HEK293 (cell line): ENCODE measurements at regions not wholly inside any gene's neighbourhood (a gene's known extent, or its start where the extent isn't known, plus 50 kb on each side); places are given as distances from the start of the nearest gene placed in this dataset.
"Not testable (repeated sequence)": the region's sequence is repeated elsewhere in the genome, so short reads cannot be mapped to it uniquely, and the experiment has no call there.

ENCODE experiments used
- CTCF ChIA-PET: fragments of 350-600 bp; formaldehyde crosslinking; extraction: SDS; loops from one replicate; lab custom pipeline; 2021; ENCODE audit warnings: antibody characterized with exemption; lab: Yijun Ruan, JAX
- POLR2A ChIA-PET: fragments of 300-600 bp; formaldehyde crosslinking; extraction: SDS; loops from one replicate; lab custom pipeline; 2020; ENCODE audit warnings: antibody characterized with exemption, inconsistent platforms; lab: Yijun Ruan, JAX
- H3K27ac ChIP-seq: fragments of 200-500 bp; sonication (Bioruptor generic); 2 replicates; pipeline ENCODE4 v1.5.1; 2014; ENCODE audit warnings: low read depth, low read length, control low read depth, inconsistent platforms; ENCODE audit errors: extremely low read depth
- H3K36me3 ChIP-seq, 2 experiments: fragments of 200-500 bp in 1 of 2; sonication (Bioruptor generic) in 1 of 2; 1 replicate in 1 of 2; 2 replicates in 1 of 2; pipeline ENCODE4 v1.5.1; 2014 to 2017; ENCODE audit warnings: inconsistent platforms in 2 of 2, low read length in 2 of 2; ENCODE audit not compliant: control insufficient read depth in 2 of 2, insufficient read depth in 1 of 2
- H3K4me1 ChIP-seq: fragments of 200-500 bp; sonication (Bioruptor generic); 2 replicates; pipeline ENCODE4 v1.5.1; 2014; ENCODE audit warnings: mild to moderate bottlenecking, low read length, inconsistent platforms; ENCODE audit not compliant: control insufficient read depth, insufficient read depth
- H3K4me3 ChIP-seq: 2 replicates; pipeline ENCODE4 v1.5.1; 2011; ENCODE audit warnings: low read depth, mild to moderate bottlenecking, control low read depth, low read length, moderate library complexity
- H3K9me3 ChIP-seq: fragments of 200-500 bp; sonication (Bioruptor generic); 2 replicates; pipeline ENCODE4 v1.5.1; 2014; ENCODE audit warnings: low read depth, low read length, inconsistent platforms; ENCODE audit not compliant: control insufficient read depth, insufficient read depth
- HOXC10 ChIP-seq: sonication (generic); formaldehyde crosslinking; IDR thresholded peaks from 2 replicates; pipeline ENCODE4 v1.8.1; 2023; ENCODE audit warnings: mild to moderate bottlenecking, missing genetic modification reagents
- KLF17 ChIP-seq: fragments of 450-650 bp; formaldehyde crosslinking; IDR thresholded peaks from 2 replicates; pipeline ENCODE4 v1.5.1; 2016; ENCODE audit warnings: missing biosample characterization, missing genetic modification characterization
- PRDM1 ChIP-seq: fragments of 450-650 bp; formaldehyde crosslinking; IDR thresholded peaks from 2 replicates; pipeline ENCODE4; 2016; ENCODE audit warnings: missing biosample characterization, missing genetic modification characterization
- REPIN1 ChIP-seq: fragments of 450-650 bp; formaldehyde crosslinking; IDR thresholded peaks from 2 replicates; pipeline ENCODE4 v1.5.1; 2017; ENCODE audit warnings: missing biosample characterization, missing genetic modification characterization, low read depth
- ZBTB17 ChIP-seq: fragments of 450-650 bp; formaldehyde crosslinking; IDR thresholded peaks from 2 replicates; pipeline ENCODE4 v1.5.1; 2016; ENCODE audit warnings: missing biosample characterization, missing genetic modification characterization
- ZFHX2 ChIP-seq: fragments of 450-650 bp; formaldehyde crosslinking; conservative IDR thresholded peaks from 2 replicates; pipeline ENCODE4 v1.5.1; 2016; ENCODE audit warnings: missing biosample characterization, missing genetic modification characterization
- ZIC2 ChIP-seq: fragments of 450-650 bp; formaldehyde crosslinking; IDR thresholded peaks from 2 replicates; pipeline ENCODE4 v1.5.1; 2016; ENCODE audit warnings: missing biosample characterization, missing genetic modification characterization
- ZNF184 ChIP-seq: fragments of 450-650 bp; IDR thresholded peaks from 2 replicates; pipeline ENCODE4 v1.5.1; 2018; ENCODE audit warnings: missing biosample characterization, mild to moderate bottlenecking, missing genetic modification characterization
- ZNF214 ChIP-seq: fragments of 450-650 bp; formaldehyde crosslinking; IDR thresholded peaks from 2 replicates; pipeline ENCODE4 v1.5.1; 2017; ENCODE audit warnings: missing biosample characterization, mild to moderate bottlenecking, missing genetic modification characterization, borderline replicate concordance
- ZNF239 ChIP-seq: fragments of 450-650 bp; formaldehyde crosslinking; IDR thresholded peaks from 2 replicates; pipeline ENCODE4 v1.5.1; 2016; ENCODE audit warnings: missing biosample characterization, missing genetic modification characterization
- ZNF248 ChIP-seq: fragments of 450-650 bp; formaldehyde crosslinking; IDR thresholded peaks from 2 replicates; pipeline ENCODE4 v1.5.1; 2017; ENCODE audit warnings: missing biosample characterization, missing genetic modification characterization
- ZNF302 ChIP-seq: fragments of 450-650 bp; formaldehyde crosslinking; IDR thresholded peaks from 2 replicates; pipeline ENCODE4 v1.5.1; 2016; ENCODE audit warnings: missing biosample characterization, missing genetic modification characterization, low read depth
- ZNF324 ChIP-seq: fragments of 450-650 bp; formaldehyde crosslinking; IDR thresholded peaks from 2 replicates; pipeline ENCODE4 v1.5.1; 2016; ENCODE audit warnings: missing biosample characterization, missing genetic modification characterization
- ZNF335 ChIP-seq: fragments of 450-650 bp; formaldehyde crosslinking; conservative IDR thresholded peaks from 2 replicates; pipeline ENCODE4 v1.5.1; 2016; ENCODE audit warnings: missing biosample characterization, missing genetic modification characterization
- ZNF341 ChIP-seq: fragments of 450-650 bp; formaldehyde crosslinking; IDR thresholded peaks from 2 replicates; pipeline ENCODE4; 2016; ENCODE audit warnings: low read depth, missing biosample characterization, missing genetic modification characterization
- ZNF354C ChIP-seq: fragments of 450-650 bp; formaldehyde crosslinking; IDR thresholded peaks from 2 replicates; pipeline ENCODE4 v1.5.1; 2016; ENCODE audit warnings: missing biosample characterization, missing genetic modification characterization, low read depth, borderline replicate concordance
- ZNF513 ChIP-seq: fragments of 450-650 bp; IDR thresholded peaks from 2 replicates; pipeline ENCODE4 v1.5.1; 2018; ENCODE audit warnings: missing biosample characterization, missing genetic modification characterization
- ZNF529 ChIP-seq: fragments of 450-650 bp; formaldehyde crosslinking; IDR thresholded peaks from 2 replicates; pipeline ENCODE4 v1.5.1; 2017; ENCODE audit warnings: missing genetic modification characterization, missing biosample characterization; ENCODE audit not compliant: insufficient replicate concordance
- ZNF548 ChIP-seq: fragments of 450-650 bp; formaldehyde crosslinking; IDR thresholded peaks from 2 replicates; pipeline ENCODE4 v1.5.1; 2016; ENCODE audit warnings: missing biosample characterization, missing genetic modification characterization
- ZNF555 ChIP-seq: fragments of 450-650 bp; formaldehyde crosslinking; conservative IDR thresholded peaks from 2 replicates; pipeline ENCODE4 v1.5.1; 2017; ENCODE audit warnings: missing biosample characterization, mild to moderate bottlenecking, missing genetic modification characterization, inconsistent platforms
- TF ChIP-seq, protein P1 (sequence below): fragments of 450-650 bp; formaldehyde crosslinking; IDR thresholded peaks from 2 replicates; pipeline ENCODE4 v1.5.1; 2017; ENCODE audit warnings: missing biosample characterization, mild to moderate bottlenecking, missing genetic modification characterization, moderate library complexity
- TF ChIP-seq, protein P2 (sequence below): IDR thresholded peaks from 2 replicates; pipeline ENCODE4 v1.6.1; 2011; ENCODE audit warnings: mild to moderate bottlenecking, low read depth, low read length, borderline replicate concordance

- CTCF ChIA-PET, result interaction anchor here (0.6 kb wide), 1 partner anchor 33 kb away, joined by 3 read pairs; no protein-coding TSS in a partner anchor
- Histone ChIP-seq H3K36me3 (no peaks in the 10 kb centered on the region), H3K27ac (no peak overlapping the region), H3K4me1 (no peaks in the 10 kb centered on the region), H3K9me3 (no peaks in the 10 kb centered on the region), H3K4me3 (no peak overlapping the region)
- TF ChIP-seq KLF17 (tag by site-specific recombination) (no peak), ZNF239 (tag by site-specific recombination) (no peak), ZNF302 (tag by site-specific recombination) (no peak), ZNF214 (tag by site-specific recombination) (no peak), ZIC2 (no peak), ZNF529 (no peak), ZBTB17 (tag by site-specific recombination) (no peak), REPIN1 (no peak), ZNF324 (tag by site-specific recombination) (no peak), ZNF513 (tag by site-specific recombination) (no peak), PRDM1 (no peak), ZNF341 (tag by site-specific recombination) (no peak), ZFHX2 (no peak)
- TF ChIP-seq, protein P1, sequence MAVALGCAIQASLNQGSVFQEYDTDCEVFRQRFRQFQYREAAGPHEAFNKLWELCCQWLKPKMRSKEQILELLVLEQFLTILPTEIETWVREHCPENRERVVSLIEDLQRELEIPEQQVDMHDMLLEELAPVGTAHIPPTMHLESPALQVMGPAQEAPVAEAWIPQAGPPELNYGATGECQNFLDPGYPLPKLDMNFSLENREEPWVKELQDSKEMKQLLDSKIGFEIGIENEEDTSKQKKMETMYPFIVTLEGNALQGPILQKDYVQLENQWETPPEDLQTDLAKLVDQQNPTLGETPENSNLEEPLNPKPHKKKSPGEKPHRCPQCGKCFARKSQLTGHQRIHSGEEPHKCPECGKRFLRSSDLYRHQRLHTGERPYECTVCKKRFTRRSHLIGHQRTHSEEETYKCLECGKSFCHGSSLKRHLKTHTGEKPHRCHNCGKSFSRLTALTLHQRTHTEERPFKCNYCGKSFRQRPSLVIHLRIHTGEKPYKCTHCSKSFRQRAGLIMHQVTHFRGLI (tag by site-specific recombination), result no peak
- TF ChIP-seq, all 188 proteins: peak for 0
- POLR2A ChIA-PET, result interaction anchor here (0.7 kb wide), 1 partner anchor 99 kb away, joined by 7 read pairs; no protein-coding TSS in a partner anchor
Observed at GRCh38 chr11:69205743-69206612, 50.2 kb downstream of the SMIM38 start.

GRCh38 chr11:69206613-69206965 lies 50.9 kb downstream of the SMIM38 start:
- H3K4me1 ChIP-seq, H3K4me3 ChIP-seq, H3K9me3 ChIP-seq, H3K36me3 ChIP-seq, CTCF ChIA-PET, H3K27ac ChIP-seq: not testable (repeated sequence)
- POLR2A ChIA-PET, result interaction anchor here (0.7 kb wide), 1 partner anchor 100 kb away, joined by 7 read pairs; no protein-coding TSS in a partner anchor

DNA sequence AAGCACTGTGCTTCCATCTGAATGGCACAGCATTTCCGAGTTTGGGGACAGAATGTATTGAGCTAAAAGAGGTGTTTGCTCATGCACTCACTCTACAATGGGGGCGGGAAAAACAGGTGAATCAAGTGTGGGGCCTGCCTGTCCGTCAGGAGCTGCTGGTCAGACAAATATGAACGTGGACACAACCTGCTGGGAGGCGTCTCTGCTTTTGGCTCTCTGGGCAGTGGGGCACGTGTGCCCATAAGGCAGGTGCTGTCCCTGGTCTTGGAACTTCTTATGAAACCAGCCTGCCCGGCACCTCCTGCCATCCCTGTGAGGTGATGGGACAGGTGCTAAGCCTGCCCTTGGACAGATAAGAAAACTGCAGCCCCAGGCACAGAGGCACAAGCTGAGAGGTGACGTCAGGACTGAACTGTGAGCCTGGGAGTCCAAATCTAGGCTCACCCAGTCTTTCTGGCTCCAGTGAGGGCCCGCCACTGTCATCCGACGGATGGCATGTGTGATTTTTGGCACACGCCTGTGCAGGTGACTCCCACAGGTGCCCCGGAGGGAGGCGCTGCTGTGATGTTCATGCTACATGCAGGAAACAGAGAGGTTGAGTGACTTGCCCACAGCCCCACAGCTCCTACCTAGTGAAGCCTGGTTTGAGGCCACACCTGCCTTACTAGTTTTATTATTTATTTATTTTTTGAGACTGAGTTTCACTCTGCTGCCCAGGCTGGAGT lies 51.6 kb downstream of the SMIM38 start:
- no peak overlapping the region for H3K27ac ChIP-seq
- CTCF ChIA-PET, result no interaction called here
- no peak overlapping the region for H3K4me3 ChIP-seq
- POLR2A ChIA-PET, result no interaction called here
- H3K9me3 ChIP-seq, result no peaks in the 10 kb centered on the region
- H3K36me3 ChIP-seq, result no peaks in the 10 kb centered on the region
- H3K4me1 ChIP-seq, result no peaks in the 10 kb centered on the region
- TF ChIP-seq ZNF555 (tag by site-specific recombination) (no peak), ZNF335 (no peak), ZNF354C (tag by site-specific recombination) (no peak), ZNF184 (tag by site-specific recombination) (no peak), ZNF248 (no peak), HOXC10 (CRISPR knock-in tag) (no peak), ZNF548 (tag by site-specific recombination) (no peak)
- TF ChIP-seq, protein P2, sequence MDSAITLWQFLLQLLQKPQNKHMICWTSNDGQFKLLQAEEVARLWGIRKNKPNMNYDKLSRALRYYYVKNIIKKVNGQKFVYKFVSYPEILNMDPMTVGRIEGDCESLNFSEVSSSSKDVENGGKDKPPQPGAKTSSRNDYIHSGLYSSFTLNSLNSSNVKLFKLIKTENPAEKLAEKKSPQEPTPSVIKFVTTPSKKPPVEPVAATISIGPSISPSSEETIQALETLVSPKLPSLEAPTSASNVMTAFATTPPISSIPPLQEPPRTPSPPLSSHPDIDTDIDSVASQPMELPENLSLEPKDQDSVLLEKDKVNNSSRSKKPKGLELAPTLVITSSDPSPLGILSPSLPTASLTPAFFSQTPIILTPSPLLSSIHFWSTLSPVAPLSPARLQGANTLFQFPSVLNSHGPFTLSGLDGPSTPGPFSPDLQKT, result no peak
